GM12891 (cell line): ENCODE measurements at regions not wholly inside any gene's neighbourhood (a gene's known extent, or its start where the extent isn't known, plus 50 kb on each side); places are given as distances from the start of the nearest gene placed in this dataset.

ENCODE experiments used
- POLR2A ChIP-seq: IDR thresholded peaks from 2 replicates; pipeline ENCODE4 v1.6.1; 2011; ENCODE audit warnings: low read depth, low read length, control low read depth
- POLR2AphosphoS5 ChIP-seq: IDR thresholded peaks from 2 replicates; pipeline ENCODE4 v1.6.1; 2011; ENCODE audit warnings: low read depth, low read length, control low read depth
- SPI1 ChIP-seq: IDR thresholded peaks from 2 replicates; pipeline ENCODE4 v1.6.1; 2011; ENCODE audit warnings: low read depth, low read length, control low read depth
- TAF1 ChIP-seq: IDR thresholded peaks from 2 replicates; pipeline ENCODE4 v1.6.1; 2011; ENCODE audit warnings: low read depth, low read length, control low read depth

DNA sequence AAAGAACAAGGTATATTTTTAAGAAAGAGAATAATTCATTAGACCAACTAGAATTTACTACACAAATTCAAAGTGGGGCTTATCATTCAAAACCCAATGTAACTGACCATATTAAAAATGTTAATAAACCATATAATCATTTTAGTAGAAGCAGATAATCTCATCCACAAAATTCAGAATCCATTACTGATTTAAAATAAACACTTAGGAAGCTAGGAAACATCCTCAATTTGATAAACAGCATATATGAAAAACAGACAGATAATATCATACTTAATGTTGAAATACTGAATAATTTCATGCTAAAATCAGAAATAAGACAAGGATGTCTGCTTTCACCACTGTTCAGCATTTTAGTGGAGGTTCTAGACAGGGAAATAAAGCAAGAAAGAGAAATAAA lies 902.8 kb upstream of the PHF14 start:
- TF ChIP-seq POLR2AphosphoS5 = no peak
- no peak for TF ChIP-seq TAF1
- no peak for TF ChIP-seq POLR2A
- no peak for TF ChIP-seq SPI1
